NCI-H1105 (cell line): ENCODE measurements at regions not wholly inside any gene's neighbourhood (a gene's known extent, or its start where the extent isn't known, plus 50 kb on each side); places are given as distances from the start of the nearest gene placed in this dataset.

Experiments used
- DNase-seq: peaks from one replicate; lab custom pipeline; 2025; lab: John Stamatoyannopoulos, UW

GRCh38 chr2:104702031-104702850 lies 151.7 kb upstream of the POU3F3 start:
- DNase-seq: peak; percentile 85

- DNase-seq: peak; percentile 71
These were observed 150.2 kb upstream of the POU3F3 start for GRCh38 chr2:104703669-104704068.

DNA sequence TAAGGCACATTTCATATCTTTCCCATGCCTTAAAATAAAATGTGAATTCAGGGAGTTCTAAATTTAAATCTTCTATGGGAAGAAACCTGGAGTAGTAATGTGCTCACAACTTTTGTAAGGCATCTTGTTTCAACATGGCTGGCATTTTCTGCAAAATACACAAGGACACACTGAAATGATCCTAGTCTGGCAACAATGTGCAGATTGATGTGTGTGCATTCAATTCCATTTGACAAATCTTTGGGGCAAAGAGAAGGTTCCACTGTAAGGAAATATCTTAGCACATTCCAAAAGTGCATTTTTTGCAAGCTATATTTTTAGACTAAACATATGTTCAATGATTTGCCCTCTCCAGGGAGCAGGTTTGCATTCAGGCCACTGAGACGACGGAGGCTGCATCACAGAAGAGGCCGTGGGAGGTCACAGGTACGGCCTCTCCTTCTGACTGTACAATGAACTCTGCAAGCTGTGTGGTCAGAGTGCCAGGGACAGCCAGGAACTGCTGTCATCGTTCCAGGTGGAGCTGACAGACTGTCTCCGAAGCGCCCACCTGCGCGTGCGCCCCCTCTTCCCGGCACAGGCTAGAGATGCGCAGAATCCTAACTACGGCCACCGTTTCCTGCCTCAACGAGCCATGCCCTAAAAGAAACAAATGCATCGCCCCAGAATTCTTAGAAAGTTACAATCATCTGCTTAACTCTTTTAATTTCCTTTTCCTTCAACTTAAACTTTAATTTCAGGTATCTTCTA lies 149.2 kb upstream of the POU3F3 start:
- DNase-seq: no peak

- DNase-seq: no peak
These were observed 146.9 kb upstream of the POU3F3 start for GRCh38 chr2:104707056-104707455.

DNA sequence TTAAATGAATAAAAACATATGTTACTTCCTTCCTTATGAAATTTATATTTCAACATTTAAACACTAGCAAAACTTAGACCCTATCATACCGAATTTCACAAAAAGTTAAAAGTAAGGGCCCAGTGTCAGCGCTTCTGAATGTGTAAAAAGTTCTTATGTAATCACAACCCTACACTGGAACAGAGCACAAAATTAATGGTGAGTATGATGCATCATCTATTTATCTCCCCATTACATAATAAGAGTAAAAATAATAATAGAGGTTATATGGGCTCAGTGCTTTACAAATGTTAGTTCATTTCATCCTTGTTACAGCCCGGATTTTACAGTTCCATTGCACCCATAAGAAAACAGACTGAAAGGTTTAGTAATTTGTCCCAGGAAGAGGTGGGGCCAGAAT lies 144.9 kb upstream of the POU3F3 start:
- DNase-seq: no peak

GRCh38 chr2:104716061-104716460 lies 137.9 kb upstream of the POU3F3 start:
- no peak for DNase-seq

GRCh38 chr2:104733226-104733943 lies 120.5 kb upstream of the POU3F3 start:
- DNase-seq: no peak

DNA sequence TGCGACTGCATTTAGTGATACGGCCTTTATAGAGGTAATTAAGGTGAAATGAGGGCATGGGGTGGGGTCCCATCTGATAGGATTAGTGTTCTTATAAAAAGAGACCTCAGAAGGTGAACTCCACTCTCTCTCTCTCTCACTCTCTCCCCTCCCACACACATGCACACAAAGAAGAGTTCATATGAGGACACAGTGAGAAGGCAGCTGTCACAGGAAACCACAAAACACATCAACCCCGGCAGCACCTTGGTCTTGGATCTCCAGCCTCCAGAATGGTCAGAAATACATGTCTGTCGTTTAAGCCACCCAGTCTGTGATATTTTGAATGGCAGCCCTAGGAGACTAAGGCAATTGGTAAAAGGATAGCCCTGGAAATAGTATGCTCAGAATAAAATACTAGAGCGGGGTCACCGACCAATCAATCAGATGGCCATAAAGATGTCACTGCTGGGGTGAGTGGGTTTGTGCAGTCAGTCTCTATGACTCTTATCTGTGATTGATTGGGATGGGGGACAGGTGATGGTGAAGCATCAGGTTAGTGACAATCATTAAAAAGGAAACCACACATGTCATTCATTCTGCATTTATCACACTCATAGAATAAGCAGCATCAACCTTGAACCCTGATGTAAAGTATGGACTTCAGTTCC lies 118.9 kb upstream of the POU3F3 start:
- no peak for DNase-seq

- no peak for DNase-seq
These were observed 117.9 kb upstream of the POU3F3 start for GRCh38 chr2:104736026-104736425.

GRCh38 chr2:104741860-104742259 lies 112.1 kb upstream of the POU3F3 start:
- no peak for DNase-seq

- DNase-seq: no peak
These were observed 109.4 kb upstream of the POU3F3 start for GRCh38 chr2:104744537-104744936.

GRCh38 chr2:104745846-104746245 lies 108.1 kb upstream of the POU3F3 start:
- DNase-seq: no peak

- no peak for DNase-seq
These were observed 107.6 kb upstream of the POU3F3 start for GRCh38 chr2:104746299-104746698.

- no peak for DNase-seq
These were observed 107.1 kb upstream of the POU3F3 start for GRCh38 chr2:104746858-104747257.

DNA sequence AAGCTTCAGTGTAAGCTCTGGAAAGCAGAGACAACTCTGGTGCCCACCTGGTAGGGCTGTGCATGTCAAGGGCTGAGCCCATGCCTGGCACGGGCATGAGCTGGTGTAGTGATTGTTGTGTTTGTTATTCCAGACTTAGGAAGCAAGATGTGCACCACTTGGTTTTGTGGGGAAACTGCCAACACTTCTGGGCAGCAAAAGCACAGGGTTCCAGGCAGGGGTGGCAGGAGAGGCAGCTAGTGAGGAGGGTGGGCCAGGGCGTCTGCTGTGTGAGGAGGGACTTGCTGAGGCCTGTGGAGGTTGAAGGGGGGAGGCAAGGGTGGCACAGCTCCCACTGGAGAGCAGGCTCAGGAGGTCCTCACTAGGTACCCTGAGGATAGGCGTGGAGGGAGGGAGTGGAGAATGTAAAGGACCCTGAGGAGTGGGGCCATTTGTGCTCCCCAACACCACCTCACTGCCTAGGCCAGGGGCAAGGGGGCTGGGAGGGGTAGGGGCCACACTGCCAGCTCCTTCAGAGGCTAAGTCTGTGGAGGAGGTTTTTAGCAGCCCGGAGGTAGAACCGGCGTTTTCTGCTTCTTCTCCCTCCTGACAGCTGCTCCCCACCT lies 104.0 kb upstream of the POU3F3 start:
- DNase-seq: no peak

DNA sequence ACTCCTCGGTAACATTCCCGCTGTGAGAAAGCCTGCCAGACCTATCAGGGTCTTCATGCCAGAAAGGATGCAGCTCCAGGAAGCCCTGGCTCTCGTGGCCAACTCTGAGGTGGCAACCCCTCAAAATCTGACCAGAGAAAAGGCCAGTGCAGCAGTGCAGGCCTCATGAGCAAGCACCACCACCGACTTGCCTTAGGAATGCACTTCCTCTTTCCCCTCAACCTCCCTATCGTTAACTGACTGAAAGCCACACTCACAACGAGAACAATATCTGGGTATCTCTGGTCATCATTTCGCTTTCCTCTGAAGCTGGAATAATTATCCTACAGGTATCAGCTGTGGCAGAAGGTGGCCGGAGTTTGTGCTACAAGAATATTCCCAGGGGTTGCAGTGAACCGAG lies 101.4 kb upstream of the POU3F3 start:
- DNase-seq: no peak

DNA sequence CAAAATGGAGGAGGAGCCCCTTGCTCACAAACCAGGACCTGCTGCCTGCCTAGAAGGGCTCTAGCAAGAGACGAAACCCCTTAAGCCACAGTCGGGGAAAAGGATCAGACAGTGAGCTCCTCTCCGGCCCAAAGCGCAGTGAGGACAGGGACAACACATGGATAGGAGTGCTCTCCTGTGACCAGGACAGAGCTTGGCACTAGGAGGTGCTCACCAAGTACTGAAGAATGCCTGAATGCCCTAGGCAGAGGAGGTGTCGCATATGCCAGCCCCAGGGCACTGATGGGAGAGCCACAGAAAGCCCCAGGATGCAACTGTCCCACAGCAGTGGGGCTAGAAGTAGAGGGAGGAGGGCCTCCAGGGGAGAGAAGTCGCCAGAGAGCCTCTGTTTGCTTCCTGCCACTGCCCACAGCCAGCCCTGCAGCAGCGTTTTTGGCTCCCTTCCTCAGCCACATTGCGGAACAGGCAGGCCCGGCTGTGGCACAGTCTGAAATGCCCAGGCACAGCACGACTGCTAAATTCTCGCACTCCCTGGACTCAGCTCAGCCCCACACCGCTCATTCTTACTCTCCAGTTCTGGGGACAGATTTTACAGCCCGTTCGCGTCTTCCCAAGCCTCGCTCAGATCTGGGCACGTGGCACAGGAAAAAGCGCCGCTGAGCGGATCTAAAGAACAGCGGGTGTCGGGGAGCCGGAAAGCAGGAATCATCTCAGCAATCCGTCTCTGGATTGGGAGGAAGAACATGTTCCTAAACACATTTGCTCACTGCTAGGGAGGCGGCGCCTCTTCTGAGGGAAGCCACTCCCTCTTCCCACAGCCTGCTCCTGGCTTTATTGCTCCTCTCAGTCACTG lies 98.7 kb upstream of the POU3F3 start:
- no peak for DNase-seq

DNA sequence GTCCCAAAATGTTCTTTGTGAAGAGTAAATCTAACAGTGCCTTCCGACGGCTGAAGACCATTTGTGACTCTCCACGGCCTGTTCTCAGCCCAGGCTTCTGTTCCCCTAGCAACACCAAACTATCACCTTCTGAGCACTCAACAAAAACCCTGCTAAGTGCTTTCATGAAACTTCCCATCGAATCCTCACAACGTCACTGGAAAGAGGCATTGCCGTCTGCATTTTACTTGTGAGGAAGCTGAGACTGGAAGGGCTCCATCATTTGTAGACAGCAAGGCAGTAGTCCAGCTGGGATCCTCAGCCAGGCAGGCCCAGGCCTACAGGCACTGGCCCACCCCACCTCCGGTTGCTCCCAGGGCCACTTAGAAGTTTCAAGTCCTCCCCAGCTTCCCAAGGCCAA lies 97.8 kb upstream of the POU3F3 start:
- no peak for DNase-seq

GRCh38 chr2:104757056-104757455 lies 96.9 kb upstream of the POU3F3 start:
- no peak for DNase-seq

DNA sequence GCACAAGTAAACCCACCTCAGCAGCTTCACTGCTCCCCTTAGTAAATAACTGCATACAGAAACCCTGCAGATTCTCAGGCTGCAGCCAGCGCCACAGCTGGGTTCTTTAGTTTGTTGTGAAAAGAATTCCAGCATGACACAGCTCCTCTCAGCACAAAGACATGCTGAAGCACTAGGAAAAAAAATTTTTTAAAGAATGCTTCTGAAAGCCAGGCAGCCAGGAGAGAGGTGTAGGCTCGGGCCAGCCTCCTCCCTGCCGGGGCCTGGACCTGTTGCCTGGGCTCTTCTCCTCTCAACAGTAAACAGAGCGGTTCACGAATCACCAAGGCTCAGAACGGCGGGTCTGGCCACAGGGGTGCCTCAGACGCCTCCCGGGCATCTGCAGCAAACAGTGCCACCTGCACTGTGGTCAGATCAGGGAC lies 95.7 kb upstream of the POU3F3 start:
- no peak for DNase-seq

GRCh38 chr2:104762031-104762430 lies 91.9 kb upstream of the POU3F3 start:
- no peak for DNase-seq
